ENCODE measurements at regions not wholly inside any gene's neighbourhood (a gene's known extent, or its start where the extent isn't known, plus 50 kb on each side); places are given as distances from the start of the nearest gene placed in this dataset.

DNA sequence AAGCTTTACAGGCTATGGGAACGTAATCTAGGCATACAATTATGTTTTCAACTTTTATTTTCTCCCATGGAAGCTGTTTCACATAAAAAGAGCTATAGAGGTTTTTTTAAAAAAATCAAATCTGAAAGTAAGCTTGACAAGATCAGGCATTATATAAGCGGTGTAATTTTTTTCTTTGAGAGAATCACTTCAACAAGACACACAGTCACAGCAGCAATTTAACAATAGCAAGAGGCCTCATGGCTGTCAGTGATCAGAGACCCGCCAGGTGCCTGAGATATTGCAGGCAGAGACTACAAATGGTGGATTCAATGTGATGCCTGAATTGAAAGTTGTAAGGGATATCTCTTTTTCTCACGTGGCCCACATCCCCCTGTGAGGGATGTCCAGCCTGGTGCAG lies 270.5 kb upstream of the TBC1D5 start:
- H3K4me1 ChIP-seq, result no peaks in the 10 kb centered on the region
- no peaks in the 10 kb centered on the region for H3K36me3 ChIP-seq
- H3K9me3 ChIP-seq, result no peaks in the 10 kb centered on the region
- intact Hi-C loops (cut with DNase I; ENCODE audit: low total_unique reads) (no loop called here), in situ Hi-C loops (cut with MboI; ENCODE audit: low pct_ligation_motif_present in 1 of 4, low pct_unique_long_range_greater_than_20kb in 1 of 4, low sequenced_read_pairs in 3 of 4) (no loop called here)
- no peak overlapping the region for H3K27ac ChIP-seq
- TF ChIP-seq EP300 (IDR thresholded peaks at IDR 0.05; ENCODE audit: low read depth) (no peak), CTCF (IDR thresholded peaks at IDR 0.05) (no peak), POLR2A (IDR thresholded peaks at IDR 0.05) (no peak), POLR2AphosphoS5 (IDR thresholded peaks at IDR 0.05) (no peak)
- WGBS, 2 donors (ENCODE audit: low coverage in 1 of 2), result 79 to 83% methylated on average over 3 to 4 of the region's 4 CpGs
- no peaks in the 10 kb centered on the region for H3K27me3 ChIP-seq
- DNase-seq, result no peak
- H3K4me3 ChIP-seq, result no peak overlapping the region

DNA sequence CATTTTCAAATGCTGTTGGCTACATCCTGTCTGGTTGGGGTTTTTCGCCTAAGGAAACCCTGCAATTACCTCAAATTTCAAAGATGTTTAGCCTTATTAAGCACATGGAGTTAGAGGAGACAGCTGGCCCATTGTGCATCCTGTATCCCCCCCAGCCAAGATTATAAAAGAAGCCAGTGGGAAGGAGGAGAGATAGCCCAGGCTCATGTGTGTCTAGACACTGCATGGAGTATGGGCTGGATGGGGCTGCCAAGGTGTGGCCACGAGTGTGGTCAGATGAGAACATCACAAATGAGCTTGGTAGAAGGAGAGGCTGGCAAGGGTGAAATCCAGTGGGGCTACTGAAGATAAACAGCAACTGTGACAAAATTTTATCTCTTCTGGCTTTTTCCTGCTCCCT lies 270.0 kb upstream of the TBC1D5 start:
- in situ Hi-C loops (cut with MboI; ENCODE audit: low pct_ligation_motif_present in 1 of 4, low pct_unique_long_range_greater_than_20kb in 1 of 4, low sequenced_read_pairs in 3 of 4), result no loop called here
- Histone ChIP-seq H3K4me3 (no peak overlapping the region), H3K27ac (no peak overlapping the region), H3K36me3 (no peaks in the 10 kb centered on the region), H3K9me3 (no peaks in the 10 kb centered on the region), H3K4me1 (no peaks in the 10 kb centered on the region), H3K27me3 (no peaks in the 10 kb centered on the region)
- 46 to 54% methylated on average over 2 of the region's 2 CpGs for WGBS, 2 donors (ENCODE audit: low coverage in 1 of 2)
- TF ChIP-seq CTCF (IDR thresholded peaks at IDR 0.05), result no peak
- TF ChIP-seq POLR2AphosphoS5 (IDR thresholded peaks at IDR 0.05), result no peak
- TF ChIP-seq POLR2A (IDR thresholded peaks at IDR 0.05), result no peak
- no peak for TF ChIP-seq EP300 (IDR thresholded peaks at IDR 0.05; ENCODE audit: low read depth)
- DNase-seq, result no peak
- intact Hi-C loops (cut with DNase I; ENCODE audit: low total_unique reads), result no loop called here

DNA sequence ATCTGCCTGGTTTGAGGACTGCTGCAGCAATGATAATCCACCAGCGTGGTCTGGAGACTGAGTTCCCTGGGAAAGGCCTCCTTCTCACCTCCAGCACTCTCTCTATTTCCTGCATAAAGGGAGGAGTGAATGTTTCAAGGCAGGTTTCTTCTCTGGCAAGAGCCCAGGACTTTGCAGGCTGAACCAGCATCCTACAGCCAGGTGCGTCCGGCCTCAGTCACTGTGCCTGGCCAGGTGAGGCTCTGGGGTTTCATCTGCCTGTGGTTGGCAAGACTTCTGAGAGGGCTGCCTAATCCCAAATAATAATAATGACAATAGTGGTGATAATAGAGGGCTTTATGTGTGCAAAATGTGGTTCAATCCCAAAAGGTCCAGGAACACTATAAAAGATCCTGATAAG lies 269.0 kb upstream of the TBC1D5 start:
- 88% methylated on average over 3 of the region's 3 CpGs; no CpG with 5 or more reads in 1 of the 2 donors for WGBS, 2 donors (ENCODE audit: low coverage in 1 of 2)
- DNase-seq, result no peak
- TF ChIP-seq POLR2A (IDR thresholded peaks at IDR 0.05) (no peak), EP300 (IDR thresholded peaks at IDR 0.05; ENCODE audit: low read depth) (no peak)
- H3K4me1 ChIP-seq, result no peaks in the 10 kb centered on the region
- no peaks in the 10 kb centered on the region for H3K36me3 ChIP-seq
- no peaks in the 10 kb centered on the region for H3K9me3 ChIP-seq
- in situ Hi-C loops (cut with MboI; ENCODE audit: low pct_ligation_motif_present in 1 of 4, low pct_unique_long_range_greater_than_20kb in 1 of 4, low sequenced_read_pairs in 3 of 4), result no loop called here
- no peaks in the 10 kb centered on the region for H3K27me3 ChIP-seq
- no peak overlapping the region for H3K4me3 ChIP-seq
- no peak overlapping the region for H3K27ac ChIP-seq
- intact Hi-C loops (cut with DNase I; ENCODE audit: low total_unique reads), result no loop called here

GRCh38 chr3:18010001-18010400 lies 267.6 kb upstream of the TBC1D5 start:
- in situ Hi-C loops (cut with MboI; ENCODE audit: low pct_ligation_motif_present in 1 of 4, low pct_unique_long_range_greater_than_20kb in 1 of 4, low sequenced_read_pairs in 3 of 4), result no loop called here
- no peaks in the 10 kb centered on the region for H3K9me3 ChIP-seq
- H3K27ac ChIP-seq, result no peak overlapping the region
- WGBS, 2 donors (ENCODE audit: low coverage in 1 of 2), result 74 to 79% methylated on average over 4 of the region's 4 CpGs
- H3K4me3 ChIP-seq, result no peak overlapping the region
- DNase-seq, result no peak
- no peaks in the 10 kb centered on the region for H3K27me3 ChIP-seq
- no peaks in the 10 kb centered on the region for H3K36me3 ChIP-seq
- intact Hi-C loops (cut with DNase I; ENCODE audit: low total_unique reads), result no loop called here
- TF ChIP-seq CTCF (IDR thresholded peaks at IDR 0.05) (no peak), POLR2A (IDR thresholded peaks at IDR 0.05) (no peak), POLR2AphosphoS5 (IDR thresholded peaks at IDR 0.05) (no peak), EP300 (IDR thresholded peaks at IDR 0.05; ENCODE audit: low read depth) (no peak)
- no peaks in the 10 kb centered on the region for H3K4me1 ChIP-seq

- Histone ChIP-seq H3K36me3 (no peaks in the 10 kb centered on the region), H3K4me3 (no peak overlapping the region), H3K27ac (no peak overlapping the region), H3K9me3 (no peaks in the 10 kb centered on the region), H3K27me3 (no peaks in the 10 kb centered on the region), H3K4me1 (no peaks in the 10 kb centered on the region)
- TF ChIP-seq POLR2A (IDR thresholded peaks at IDR 0.05), result no peak
- no peak for TF ChIP-seq POLR2AphosphoS5 (IDR thresholded peaks at IDR 0.05)
- no peak for TF ChIP-seq CTCF (IDR thresholded peaks at IDR 0.05)
- no peak for TF ChIP-seq EP300 (IDR thresholded peaks at IDR 0.05; ENCODE audit: low read depth)
- no peak for DNase-seq
- in situ Hi-C loops (cut with MboI; ENCODE audit: low pct_ligation_motif_present in 1 of 4, low pct_unique_long_range_greater_than_20kb in 1 of 4, low sequenced_read_pairs in 3 of 4) (no loop called here), intact Hi-C loops (cut with DNase I; ENCODE audit: low total_unique reads) (no loop called here)
- WGBS, 2 donors (ENCODE audit: low coverage in 1 of 2), result 59 to 77% methylated on average over 4 to 5 of the region's 5 CpGs
Observed at GRCh38 chr3:18008706-18009368, 266.4 kb upstream of the TBC1D5 start.
